Stomach (tissue), 4 donors: ENCODE measurements at regions not wholly inside any gene's neighbourhood (a gene's known extent, or its start where the extent isn't known, plus 50 kb on each side); places are given as distances from the start of the nearest gene placed in this dataset.

Source experiments
- EP300 ChIP-seq: sonication (generic); formaldehyde crosslinking; IDR thresholded peaks from one replicate; pipeline ENCODE4 v1.6.1; 2017; ENCODE audit warnings: antibody characterized with exemption
- POLR2A ChIP-seq, 4 donors: fragments of 450-650 bp; IDR thresholded peaks; one replicate each; pipeline ENCODE4 v1.6.1; 2016; ENCODE audit warnings: antibody characterized with exemption in 4 of 4, control low read depth in 2 of 4, mild to moderate bottlenecking in 1 of 4, moderate library complexity in 1 of 4
- POLR2AphosphoS5 ChIP-seq, 3 donors: sonication (generic); formaldehyde crosslinking; IDR thresholded peaks; one replicate each; pipeline ENCODE4 v1.6.1; 2016; ENCODE audit warnings: antibody characterized with exemption in 3 of 3
- TF ChIP-seq, protein P1 (sequence below), 7 experiments: fragments of 450-650 bp in 4 of 7; fragments of 200-600 bp in 3 of 7; sonication (generic) in 3 of 7; IDR thresholded peaks; one replicate each; pipeline ENCODE4 v1.5.1; 2016 to 2019; ENCODE audit warnings: antibody characterized with exemption in 7 of 7, control low read depth in 2 of 7, mild to moderate bottlenecking in 1 of 7

DNA sequence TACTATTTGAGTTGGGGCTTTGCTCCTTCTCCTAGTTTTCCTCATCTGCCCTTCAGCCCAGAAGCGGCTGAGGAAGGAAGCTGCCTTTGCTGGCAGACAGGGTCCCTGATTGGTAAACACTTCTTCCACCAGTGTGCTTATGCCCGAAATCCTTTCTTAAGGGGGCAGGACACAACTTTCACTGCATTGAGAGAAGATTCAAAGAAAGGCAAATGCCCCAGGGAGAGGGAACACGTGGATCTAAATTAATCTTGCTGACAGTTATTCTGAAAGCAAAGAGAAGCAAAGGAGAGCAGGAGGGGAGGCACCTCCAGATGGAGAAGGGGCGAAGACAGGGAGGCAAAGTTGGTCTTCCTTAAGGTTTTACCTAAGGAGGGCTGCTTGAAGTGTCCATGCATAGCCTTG is 92.1 kb upstream of the EFEMP1 start:
- TF ChIP-seq, protein P1, sequence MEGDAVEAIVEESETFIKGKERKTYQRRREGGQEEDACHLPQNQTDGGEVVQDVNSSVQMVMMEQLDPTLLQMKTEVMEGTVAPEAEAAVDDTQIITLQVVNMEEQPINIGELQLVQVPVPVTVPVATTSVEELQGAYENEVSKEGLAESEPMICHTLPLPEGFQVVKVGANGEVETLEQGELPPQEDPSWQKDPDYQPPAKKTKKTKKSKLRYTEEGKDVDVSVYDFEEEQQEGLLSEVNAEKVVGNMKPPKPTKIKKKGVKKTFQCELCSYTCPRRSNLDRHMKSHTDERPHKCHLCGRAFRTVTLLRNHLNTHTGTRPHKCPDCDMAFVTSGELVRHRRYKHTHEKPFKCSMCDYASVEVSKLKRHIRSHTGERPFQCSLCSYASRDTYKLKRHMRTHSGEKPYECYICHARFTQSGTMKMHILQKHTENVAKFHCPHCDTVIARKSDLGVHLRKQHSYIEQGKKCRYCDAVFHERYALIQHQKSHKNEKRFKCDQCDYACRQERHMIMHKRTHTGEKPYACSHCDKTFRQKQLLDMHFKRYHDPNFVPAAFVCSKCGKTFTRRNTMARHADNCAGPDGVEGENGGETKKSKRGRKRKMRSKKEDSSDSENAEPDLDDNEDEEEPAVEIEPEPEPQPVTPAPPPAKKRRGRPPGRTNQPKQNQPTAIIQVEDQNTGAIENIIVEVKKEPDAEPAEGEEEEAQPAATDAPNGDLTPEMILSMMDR (IDR thresholded peaks at IDR 0.05): no peak
- no peak for TF ChIP-seq POLR2AphosphoS5 (IDR thresholded peaks at IDR 0.05)
- TF ChIP-seq POLR2A (IDR thresholded peaks at IDR 0.05): no peak
- no peak for TF ChIP-seq EP300
